NCI-H1417 treated with DMSO at 0.1 percent for 48 hours (cell line): ENCODE measurements at regions not wholly inside any gene's neighbourhood (a gene's known extent, or its start where the extent isn't known, plus 50 kb on each side); places are given as distances from the start of the nearest gene placed in this dataset.
"Not testable (repeated sequence)": the region's sequence is repeated elsewhere in the genome, so short reads cannot be mapped to it uniquely, and the experiment has no call there.

Experiments
- DNase-seq: peaks from one replicate; lab custom pipeline; 2025; lab: John Stamatoyannopoulos, UW

- DNase-seq, result no peak
Measured at GRCh38 chr5:167936944-167937634, 354.4 kb upstream of the WWC1 start.

- DNase-seq, result no peak
Measured at GRCh38 chr5:167937635-167937998, 353.8 kb upstream of the WWC1 start.

GRCh38 chr5:167939686-167940085 lies 351.8 kb upstream of the WWC1 start:
- DNase-seq, result no peak

- no peak for DNase-seq
Measured at GRCh38 chr5:167940911-167941310, 350.5 kb upstream of the WWC1 start.

- DNase-seq, result not testable (repeated sequence)
Measured at GRCh38 chr5:167941556-167941955, 349.9 kb upstream of the WWC1 start.

- DNase-seq, result no peak
Measured at GRCh38 chr5:167943343-167943742, 348.1 kb upstream of the WWC1 start.

GRCh38 chr5:167944121-167944852 lies 347.2 kb upstream of the WWC1 start:
- no peak for DNase-seq

GRCh38 chr5:167945542-167946384 lies 345.7 kb upstream of the WWC1 start:
- no peak for DNase-seq

GRCh38 chr5:167947306-167947705 lies 344.1 kb upstream of the WWC1 start:
- DNase-seq, result no peak

- no peak for DNase-seq
Measured at GRCh38 chr5:167948251-167948650, 343.2 kb upstream of the WWC1 start.

GRCh38 chr5:167949435-167949834 lies 342.0 kb upstream of the WWC1 start:
- no peak for DNase-seq

GRCh38 chr5:167950126-167950721 lies 341.2 kb upstream of the WWC1 start:
- no peak for DNase-seq

- no peak for DNase-seq
Measured at GRCh38 chr5:167951116-167951515, 340.3 kb upstream of the WWC1 start.

- DNase-seq, result no peak
Measured at GRCh38 chr5:167952278-167952995, 339.0 kb upstream of the WWC1 start.

- no peak for DNase-seq
Measured at GRCh38 chr5:167953151-167953798, 338.2 kb upstream of the WWC1 start.

GRCh38 chr5:167961731-167962130 lies 329.7 kb upstream of the WWC1 start:
- no peak for DNase-seq

GRCh38 chr5:167964529-167964928 lies 326.9 kb upstream of the WWC1 start:
- DNase-seq, result no peak

- no peak for DNase-seq
Measured at GRCh38 chr5:167965710-167966109, 325.7 kb upstream of the WWC1 start.

- DNase-seq, result no peak
Measured at GRCh38 chr5:167966979-167967378, 324.5 kb upstream of the WWC1 start.

- no peak for DNase-seq
Measured at GRCh38 chr5:167967494-167968177, 323.8 kb upstream of the WWC1 start.

GRCh38 chr5:167968837-167969236 lies 322.6 kb upstream of the WWC1 start:
- no peak for DNase-seq
